HEK293 (cell line): ENCODE measurements at regions not wholly inside any gene's neighbourhood (a gene's known extent, or its start where the extent isn't known, plus 50 kb on each side); places are given as distances from the start of the nearest gene placed in this dataset.

Source experiments
- CTCF ChIA-PET: fragments of 350-600 bp; formaldehyde crosslinking; extraction: SDS; loops from one replicate; lab custom pipeline; 2021; ENCODE audit warnings: antibody characterized with exemption; lab: Yijun Ruan, JAX
- POLR2A ChIA-PET: fragments of 300-600 bp; formaldehyde crosslinking; extraction: SDS; loops from one replicate; lab custom pipeline; 2020; ENCODE audit warnings: antibody characterized with exemption, inconsistent platforms; lab: Yijun Ruan, JAX
- H3K27ac ChIP-seq: fragments of 200-500 bp; sonication (Bioruptor generic); 2 replicates; pipeline ENCODE4 v1.5.1; 2014; ENCODE audit warnings: low read depth, low read length, control low read depth, inconsistent platforms; ENCODE audit errors: extremely low read depth
- H3K36me3 ChIP-seq, 2 experiments: fragments of 200-500 bp in 1 of 2; sonication (Bioruptor generic) in 1 of 2; 1 replicate in 1 of 2; 2 replicates in 1 of 2; pipeline ENCODE4 v1.5.1; 2014 to 2017; ENCODE audit warnings: inconsistent platforms in 2 of 2, low read length in 2 of 2; ENCODE audit not compliant: control insufficient read depth in 2 of 2, insufficient read depth in 1 of 2
- H3K4me1 ChIP-seq: fragments of 200-500 bp; sonication (Bioruptor generic); 2 replicates; pipeline ENCODE4 v1.5.1; 2014; ENCODE audit warnings: mild to moderate bottlenecking, low read length, inconsistent platforms; ENCODE audit not compliant: control insufficient read depth, insufficient read depth
- H3K4me3 ChIP-seq: 2 replicates; pipeline ENCODE4 v1.5.1; 2011; ENCODE audit warnings: low read depth, mild to moderate bottlenecking, control low read depth, low read length, moderate library complexity
- H3K9me3 ChIP-seq: fragments of 200-500 bp; sonication (Bioruptor generic); 2 replicates; pipeline ENCODE4 v1.5.1; 2014; ENCODE audit warnings: low read depth, low read length, inconsistent platforms; ENCODE audit not compliant: control insufficient read depth, insufficient read depth
- BCL11B ChIP-seq: fragments of 450-650 bp; formaldehyde crosslinking; IDR thresholded peaks from 2 replicates; pipeline ENCODE4 v1.5.1; 2016; ENCODE audit warnings: low read depth, missing biosample characterization, missing genetic modification characterization
- GLIS2 ChIP-seq: fragments of 450-650 bp; formaldehyde crosslinking; IDR thresholded peaks from 2 replicates; pipeline ENCODE4 v1.5.1; 2016; ENCODE audit warnings: missing biosample characterization, missing genetic modification characterization
- ZNF175 ChIP-seq: fragments of 450-650 bp; formaldehyde crosslinking; IDR thresholded peaks from 2 replicates; pipeline ENCODE4 v1.5.1; 2016; ENCODE audit warnings: missing biosample characterization, missing genetic modification characterization
- ZNF184 ChIP-seq: fragments of 450-650 bp; IDR thresholded peaks from 2 replicates; pipeline ENCODE4 v1.5.1; 2018; ENCODE audit warnings: missing biosample characterization, mild to moderate bottlenecking, missing genetic modification characterization
- ZNF24 ChIP-seq: fragments of 450-650 bp; formaldehyde crosslinking; IDR thresholded peaks from 2 replicates; pipeline ENCODE4 v1.5.1; 2016; ENCODE audit warnings: missing biosample characterization, missing genetic modification characterization
- ZNF394 ChIP-seq: fragments of 450-650 bp; formaldehyde crosslinking; IDR thresholded peaks from 2 replicates; pipeline ENCODE4 v1.5.1; 2016; ENCODE audit warnings: missing biosample characterization, missing genetic modification characterization, mild to moderate bottlenecking, moderate library complexity, borderline replicate concordance
- ZNF416 ChIP-seq: fragments of 450-650 bp; formaldehyde crosslinking; IDR thresholded peaks from 2 replicates; pipeline ENCODE4 v1.5.1; 2016; ENCODE audit warnings: missing biosample characterization, missing genetic modification characterization
- ZNF426 ChIP-seq: fragments of 450-650 bp; formaldehyde crosslinking; IDR thresholded peaks from 2 replicates; pipeline ENCODE4 v1.5.1; 2017; ENCODE audit warnings: missing biosample characterization, missing genetic modification characterization, mild to moderate bottlenecking, inconsistent platforms, moderate library complexity
- ZNF530 ChIP-seq: fragments of 450-650 bp; formaldehyde crosslinking; IDR thresholded peaks from 2 replicates; pipeline ENCODE4 v1.5.1; 2016; ENCODE audit warnings: low read depth, missing biosample characterization, missing genetic modification characterization
- ZNF629 ChIP-seq: fragments of 450-650 bp; formaldehyde crosslinking; IDR thresholded peaks from 2 replicates; pipeline ENCODE4 v1.5.1; 2017; ENCODE audit warnings: missing biosample characterization, missing genetic modification characterization
- ZNF654 ChIP-seq: fragments of 450-650 bp; formaldehyde crosslinking; IDR thresholded peaks from 2 replicates; pipeline ENCODE4 v1.5.1; 2016; ENCODE audit warnings: low read depth, missing biosample characterization, missing genetic modification characterization
- ZSCAN16 ChIP-seq: fragments of 450-650 bp; formaldehyde crosslinking; IDR thresholded peaks from 2 replicates; pipeline ENCODE4 v1.5.1; 2016; ENCODE audit warnings: missing biosample characterization, missing genetic modification characterization
- TF ChIP-seq, protein P1 (sequence below): fragments of 450-650 bp; formaldehyde crosslinking; optimal IDR thresholded peaks from 2 replicates; pipeline ENCODE3; 2016; ENCODE audit warnings: missing biosample characterization, mild to moderate bottlenecking, missing genetic modification characterization
- TF ChIP-seq, protein P2 (sequence below): fragments of 450-650 bp; formaldehyde crosslinking; IDR thresholded peaks from 2 replicates; pipeline ENCODE4 v1.5.1; 2016; ENCODE audit warnings: missing biosample characterization, missing genetic modification characterization, low read depth
- TF ChIP-seq, protein P3 (sequence below): fragments of 450-650 bp; formaldehyde crosslinking; IDR thresholded peaks from 2 replicates; pipeline ENCODE4 v1.5.1; 2017; ENCODE audit warnings: missing biosample characterization, missing genetic modification characterization
- TF ChIP-seq, protein P4 (sequence below): fragments of 450-650 bp; formaldehyde crosslinking; IDR thresholded peaks from 2 replicates; pipeline ENCODE4 v1.5.1; 2017; ENCODE audit warnings: missing biosample characterization, missing genetic modification characterization

DNA sequence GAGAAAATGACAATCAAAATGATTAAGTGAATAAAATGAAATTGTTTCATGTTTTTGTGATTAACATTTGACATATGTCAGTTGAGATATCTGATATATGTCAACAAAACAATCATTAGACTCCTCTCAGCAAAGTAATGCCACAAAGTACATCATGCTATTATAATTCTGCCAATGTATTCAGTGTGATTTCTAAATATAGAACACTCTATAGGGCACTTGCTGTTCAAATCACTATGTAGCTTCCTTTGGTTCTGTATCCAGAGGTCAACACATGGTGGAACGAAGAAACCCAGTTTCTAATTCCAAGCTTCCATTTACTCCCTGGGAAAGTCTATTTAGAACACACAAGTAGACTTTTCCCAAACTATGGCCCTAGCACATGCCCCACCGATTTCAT, 227.5 kb upstream of the FAM83B start:
- POLR2A ChIA-PET: no interaction called here
- CTCF ChIA-PET: no interaction called here
- no peak overlapping the region for H3K4me3 ChIP-seq

DNA sequence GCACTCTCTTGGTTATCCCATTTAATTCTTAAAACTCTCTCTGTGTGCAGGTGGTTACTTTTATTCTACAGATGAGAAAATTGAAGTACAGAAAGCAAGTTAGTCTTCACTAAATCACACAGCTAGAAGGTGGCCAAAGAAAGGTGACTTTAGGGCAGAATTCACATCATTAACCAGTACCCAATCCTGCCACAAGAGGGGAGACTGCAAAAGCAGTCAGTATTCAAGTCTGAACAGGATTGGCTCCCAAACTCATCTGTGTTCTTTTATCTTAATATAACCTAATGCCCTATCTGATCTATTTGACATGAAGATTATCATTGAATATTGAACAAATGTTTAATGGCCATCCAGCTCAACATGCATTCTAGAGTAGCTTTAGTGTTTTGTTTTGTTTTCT, 225.3 kb upstream of the FAM83B start:
- TF ChIP-seq, protein P1, sequence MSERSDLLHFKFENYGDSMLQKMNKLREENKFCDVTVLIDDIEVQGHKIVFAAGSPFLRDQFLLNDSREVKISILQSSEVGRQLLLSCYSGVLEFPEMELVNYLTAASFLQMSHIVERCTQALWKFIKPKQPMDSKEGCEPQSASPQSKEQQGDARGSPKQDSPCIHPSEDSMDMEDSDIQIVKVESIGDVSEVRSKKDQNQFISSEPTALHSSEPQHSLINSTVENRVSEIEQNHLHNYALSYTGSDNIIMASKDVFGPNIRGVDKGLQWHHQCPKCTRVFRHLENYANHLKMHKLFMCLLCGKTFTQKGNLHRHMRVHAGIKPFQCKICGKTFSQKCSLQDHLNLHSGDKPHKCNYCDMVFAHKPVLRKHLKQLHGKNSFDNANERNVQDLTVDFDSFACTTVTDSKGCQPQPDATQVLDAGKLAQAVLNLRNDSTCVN (tag by site-specific recombination): no peak
- ChIA-PET CTCF (no interaction called here), POLR2A (no interaction called here)
- no peaks in the 10 kb centered on the region for H3K4me1 ChIP-seq
- H3K9me3 ChIP-seq: no peaks in the 10 kb centered on the region
- no peaks in the 10 kb centered on the region for H3K36me3 ChIP-seq
- H3K4me3 ChIP-seq: no peak overlapping the region
- H3K27ac ChIP-seq: no peak overlapping the region

More for the DNA sequence above, 227.5 kb upstream of the FAM83B start:
- H3K9me3 ChIP-seq: no peaks in the 10 kb centered on the region
- no peak for TF ChIP-seq ZNF530
- TF ChIP-seq ZNF416 (tag by site-specific recombination): no peak
- no peak for TF ChIP-seq ZNF184
- TF ChIP-seq ZNF654: no peak
- no peak for TF ChIP-seq GLIS2 (tag by site-specific recombination)
- TF ChIP-seq BCL11B (tag by site-specific recombination): no peak
- no peak for TF ChIP-seq ZNF426 (tag by site-specific recombination)
- TF ChIP-seq ZSCAN16: no peak
- TF ChIP-seq, protein P2, sequence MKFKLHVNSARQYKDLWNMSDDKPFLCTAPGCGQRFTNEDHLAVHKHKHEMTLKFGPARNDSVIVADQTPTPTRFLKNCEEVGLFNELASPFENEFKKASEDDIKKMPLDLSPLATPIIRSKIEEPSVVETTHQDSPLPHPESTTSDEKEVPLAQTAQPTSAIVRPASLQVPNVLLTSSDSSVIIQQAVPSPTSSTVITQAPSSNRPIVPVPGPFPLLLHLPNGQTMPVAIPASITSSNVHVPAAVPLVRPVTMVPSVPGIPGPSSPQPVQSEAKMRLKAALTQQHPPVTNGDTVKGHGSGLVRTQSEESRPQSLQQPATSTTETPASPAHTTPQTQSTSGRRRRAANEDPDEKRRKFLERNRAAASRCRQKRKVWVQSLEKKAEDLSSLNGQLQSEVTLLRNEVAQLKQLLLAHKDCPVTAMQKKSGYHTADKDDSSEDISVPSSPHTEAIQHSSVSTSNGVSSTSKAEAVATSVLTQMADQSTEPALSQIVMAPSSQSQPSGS (tag by site-specific recombination): no peak
- H3K27ac ChIP-seq: no peak overlapping the region
- H3K36me3 ChIP-seq: no peaks in the 10 kb centered on the region
- H3K4me1 ChIP-seq: no peaks in the 10 kb centered on the region

DNA sequence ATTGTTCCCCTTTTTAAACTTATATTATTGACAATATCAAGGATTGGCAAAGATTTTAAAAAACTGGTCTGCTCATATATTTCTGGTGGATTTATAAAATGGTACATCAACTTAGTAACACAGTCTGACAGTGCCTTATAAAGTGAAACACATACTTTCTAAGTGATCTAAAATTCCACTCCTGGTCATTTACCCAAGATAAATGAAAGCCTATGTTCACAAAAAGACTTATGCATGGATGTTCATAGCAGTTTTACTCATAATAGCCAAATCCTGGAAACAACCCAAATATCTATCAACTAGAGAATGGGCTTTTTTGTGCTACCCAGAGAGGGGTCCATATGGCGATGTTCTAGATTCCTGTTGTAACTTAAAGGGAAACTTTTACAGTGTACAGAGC, 222.4 kb upstream of the FAM83B start:
- CTCF ChIA-PET: interaction anchor here (0.6 to 0.8 kb wide), 2 partner anchors 16 to 94 kb away, joined by 4 read pairs; no protein-coding TSS in a partner anchor
- Histone ChIP-seq H3K9me3 (no peaks in the 10 kb centered on the region), H3K27ac (no peak overlapping the region), H3K36me3 (no peaks in the 10 kb centered on the region), H3K4me1 (no peaks in the 10 kb centered on the region)
- TF ChIP-seq ZNF629: no peak
- TF ChIP-seq ZNF394 (tag by site-specific recombination): no peak
- TF ChIP-seq ZNF175 (tag by site-specific recombination): no peak
- TF ChIP-seq, protein P3, sequence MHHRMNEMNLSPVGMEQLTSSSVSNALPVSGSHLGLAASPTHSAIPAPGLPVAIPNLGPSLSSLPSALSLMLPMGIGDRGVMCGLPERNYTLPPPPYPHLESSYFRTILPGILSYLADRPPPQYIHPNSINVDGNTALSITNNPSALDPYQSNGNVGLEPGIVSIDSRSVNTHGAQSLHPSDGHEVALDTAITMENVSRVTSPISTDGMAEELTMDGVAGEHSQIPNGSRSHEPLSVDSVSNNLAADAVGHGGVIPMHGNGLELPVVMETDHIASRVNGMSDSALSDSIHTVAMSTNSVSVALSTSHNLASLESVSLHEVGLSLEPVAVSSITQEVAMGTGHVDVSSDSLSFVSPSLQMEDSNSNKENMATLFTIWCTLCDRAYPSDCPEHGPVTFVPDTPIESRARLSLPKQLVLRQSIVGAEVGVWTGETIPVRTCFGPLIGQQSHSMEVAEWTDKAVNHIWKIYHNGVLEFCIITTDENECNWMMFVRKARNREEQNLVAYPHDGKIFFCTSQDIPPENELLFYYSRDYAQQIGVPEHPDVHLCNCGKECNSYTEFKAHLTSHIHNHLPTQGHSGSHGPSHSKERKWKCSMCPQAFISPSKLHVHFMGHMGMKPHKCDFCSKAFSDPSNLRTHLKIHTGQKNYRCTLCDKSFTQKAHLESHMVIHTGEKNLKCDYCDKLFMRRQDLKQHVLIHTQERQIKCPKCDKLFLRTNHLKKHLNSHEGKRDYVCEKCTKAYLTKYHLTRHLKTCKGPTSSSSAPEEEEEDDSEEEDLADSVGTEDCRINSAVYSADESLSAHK (tag by site-specific recombination): no peak
- TF ChIP-seq, protein P4, sequence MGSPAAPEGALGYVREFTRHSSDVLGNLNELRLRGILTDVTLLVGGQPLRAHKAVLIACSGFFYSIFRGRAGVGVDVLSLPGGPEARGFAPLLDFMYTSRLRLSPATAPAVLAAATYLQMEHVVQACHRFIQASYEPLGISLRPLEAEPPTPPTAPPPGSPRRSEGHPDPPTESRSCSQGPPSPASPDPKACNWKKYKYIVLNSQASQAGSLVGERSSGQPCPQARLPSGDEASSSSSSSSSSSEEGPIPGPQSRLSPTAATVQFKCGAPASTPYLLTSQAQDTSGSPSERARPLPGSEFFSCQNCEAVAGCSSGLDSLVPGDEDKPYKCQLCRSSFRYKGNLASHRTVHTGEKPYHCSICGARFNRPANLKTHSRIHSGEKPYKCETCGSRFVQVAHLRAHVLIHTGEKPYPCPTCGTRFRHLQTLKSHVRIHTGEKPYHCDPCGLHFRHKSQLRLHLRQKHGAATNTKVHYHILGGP (tag by site-specific recombination): no peak
- TF ChIP-seq ZNF24 (tag by site-specific recombination): no peak
- TF ChIP-seq, all 188 proteins: peak for 0
- POLR2A ChIA-PET: no interaction called here
- H3K4me3 ChIP-seq: no peak overlapping the region
